Ascending aorta (tissue), 2 donors: ENCODE measurements at regions not wholly inside any gene's neighbourhood (a gene's known extent, or its start where the extent isn't known, plus 50 kb on each side); places are given as distances from the start of the nearest gene placed in this dataset.

Experiments used
- DNase-seq, 2 donors: peaks; one replicate each; pipeline ENCODE4 v3.0.0-alpha.2; 2019; ENCODE audit warnings: low spot score in 2 of 2
- H3K27ac ChIP-seq, 2 donors: fragments of 200-600 bp; sonication (generic); one replicate each; pipeline ENCODE4 v1.5.1; 2016 to 2017; ENCODE audit warnings: mild to moderate bottlenecking in 1 of 2
- H3K27me3 ChIP-seq: fragments of 200-600 bp; sonication (generic); one replicate; pipeline ENCODE4 v1.5.1; 2017
- H3K36me3 ChIP-seq, 2 donors: fragments of 200-600 bp; sonication (generic); one replicate each; pipeline ENCODE4 v1.5.1; 2016
- H3K4me1 ChIP-seq, 2 donors: fragments of 200-600 bp; sonication (generic); one replicate each; pipeline ENCODE4 v1.5.1; 2016 to 2017; ENCODE audit warnings: mild to moderate bottlenecking in 1 of 2
- H3K4me3 ChIP-seq, 2 donors: fragments of 200-600 bp; sonication (generic); one replicate each; pipeline ENCODE4 v1.5.1; 2016 to 2017; ENCODE audit warnings: mild to moderate bottlenecking in 1 of 2
- H3K9me3 ChIP-seq, 2 donors: fragments of 200-600 bp; sonication (generic); one replicate each; pipeline ENCODE4 v1.5.1; 2016
- intact Hi-C: fragments of 100-400 bp; cut with DNase I; formaldehyde crosslinking; loops from one replicate; pipeline ENCODE4 v1.15.1; 2023
- TF ChIP-seq, protein P1 (sequence below), 3 experiments: fragments of 200-600 bp in 2 of 3; fragments of 450-650 bp in 1 of 3; sonication (generic) in 2 of 3; IDR thresholded peaks; one replicate each; pipeline ENCODE4 v1.5.1; 2016 to 2019; ENCODE audit warnings: antibody characterized with exemption in 3 of 3, mild to moderate bottlenecking in 1 of 3, moderate library complexity in 1 of 3

DNA sequence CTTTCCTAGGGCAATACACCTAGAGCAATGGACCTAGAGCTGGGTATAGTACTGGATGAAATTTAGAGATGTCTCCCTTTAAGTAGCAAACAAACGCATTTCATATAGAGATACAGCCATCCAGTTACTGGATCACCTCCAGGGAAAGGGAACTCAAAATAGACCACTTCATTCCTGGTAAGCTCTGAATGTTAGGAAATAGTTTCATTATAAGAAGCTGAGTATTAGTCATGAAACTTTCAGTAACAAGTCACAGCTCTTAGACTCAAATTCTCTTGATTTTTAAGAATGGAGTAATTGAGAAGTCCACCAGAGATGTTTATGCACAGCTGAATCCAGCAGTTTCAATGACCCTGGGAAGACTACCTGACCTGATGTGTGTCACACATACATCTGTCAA, 221.9 kb downstream of the FAM76B start:
- Histone ChIP-seq H3K4me3 (no peak overlapping the region), H3K27ac (peak overlapping the region; percentile 65 to 74)
- intact Hi-C loops, result loop anchor here (5.0 to 10.0 kb wide), 3 partner anchors 135 to 483 kb away; partner anchors contain the start of genes ENDOD1 and SESN3

DNA sequence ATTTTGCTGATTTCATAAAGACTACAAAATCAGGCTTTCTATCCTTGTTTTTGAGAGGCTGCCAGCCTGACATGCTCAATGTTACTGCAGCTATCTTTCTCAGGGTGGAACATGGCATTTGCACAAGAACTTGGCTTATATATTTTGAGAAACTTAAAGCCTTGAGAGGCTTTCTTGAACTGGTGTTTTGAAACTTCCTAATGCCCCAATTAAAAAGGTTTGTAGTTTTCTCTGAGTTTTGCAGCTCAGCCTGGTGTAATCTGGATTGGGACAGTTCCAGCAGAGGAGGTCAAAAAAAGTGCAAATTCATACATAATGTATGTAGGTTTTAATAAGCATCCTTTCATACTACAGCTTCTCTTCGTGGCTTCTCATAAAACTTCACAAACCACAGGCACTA, 223.4 kb downstream of the FAM76B start:
- intact Hi-C loops, result loop anchor here (5.0 to 10.0 kb wide), 3 partner anchors 136 to 481 kb away; partner anchors contain the start of genes ENDOD1 and SESN3
- Histone ChIP-seq H3K9me3 (peaks cover 0 to 8% of the 10 kb centered on the region in 2 donors), H3K27ac (peak overlapping the region; percentile 32 to 33), H3K36me3 (no peaks in the 10 kb centered on the region), H3K27me3 (no peaks in the 10 kb centered on the region), H3K4me1 (peaks cover 7 to 43% of the 10 kb centered on the region in 2 donors), H3K4me3 (no peak overlapping the region)
- TF ChIP-seq, protein P1, sequence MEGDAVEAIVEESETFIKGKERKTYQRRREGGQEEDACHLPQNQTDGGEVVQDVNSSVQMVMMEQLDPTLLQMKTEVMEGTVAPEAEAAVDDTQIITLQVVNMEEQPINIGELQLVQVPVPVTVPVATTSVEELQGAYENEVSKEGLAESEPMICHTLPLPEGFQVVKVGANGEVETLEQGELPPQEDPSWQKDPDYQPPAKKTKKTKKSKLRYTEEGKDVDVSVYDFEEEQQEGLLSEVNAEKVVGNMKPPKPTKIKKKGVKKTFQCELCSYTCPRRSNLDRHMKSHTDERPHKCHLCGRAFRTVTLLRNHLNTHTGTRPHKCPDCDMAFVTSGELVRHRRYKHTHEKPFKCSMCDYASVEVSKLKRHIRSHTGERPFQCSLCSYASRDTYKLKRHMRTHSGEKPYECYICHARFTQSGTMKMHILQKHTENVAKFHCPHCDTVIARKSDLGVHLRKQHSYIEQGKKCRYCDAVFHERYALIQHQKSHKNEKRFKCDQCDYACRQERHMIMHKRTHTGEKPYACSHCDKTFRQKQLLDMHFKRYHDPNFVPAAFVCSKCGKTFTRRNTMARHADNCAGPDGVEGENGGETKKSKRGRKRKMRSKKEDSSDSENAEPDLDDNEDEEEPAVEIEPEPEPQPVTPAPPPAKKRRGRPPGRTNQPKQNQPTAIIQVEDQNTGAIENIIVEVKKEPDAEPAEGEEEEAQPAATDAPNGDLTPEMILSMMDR (IDR thresholded peaks at IDR 0.05), result no peak
- DNase-seq, result no peak

More for the DNA sequence above, 221.9 kb downstream of the FAM76B start:
- TF ChIP-seq, protein P1 (IDR thresholded peaks at IDR 0.05), result no peak
- no peak for DNase-seq
- no peaks in the 10 kb centered on the region for H3K36me3 ChIP-seq
- peaks cover 0 to 8% of the 10 kb centered on the region in 2 donors for H3K9me3 ChIP-seq
- no peaks in the 10 kb centered on the region for H3K27me3 ChIP-seq
- peaks cover 7 to 43% of the 10 kb centered on the region in 2 donors for H3K4me1 ChIP-seq

DNA sequence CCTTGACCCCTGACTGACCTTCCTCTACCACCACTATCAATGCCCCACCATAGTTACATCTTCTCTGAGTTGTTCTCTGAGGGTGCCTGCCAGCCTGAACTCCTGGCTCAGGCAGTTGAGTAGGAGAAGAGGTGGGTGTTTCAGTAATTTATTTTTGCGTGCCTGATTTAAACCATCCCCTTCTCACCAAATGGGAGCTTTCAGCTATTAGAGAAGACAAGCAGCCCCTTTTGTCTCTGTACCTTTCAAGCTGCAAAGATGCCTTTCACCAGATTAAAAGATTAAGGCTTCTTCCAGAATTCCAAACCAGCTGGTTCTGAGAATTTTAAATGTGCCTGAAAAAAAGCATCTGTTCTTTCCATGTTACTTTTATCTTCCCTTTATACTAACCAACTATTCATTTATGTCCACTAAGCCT, 223.8 kb downstream of the FAM76B start:
- Histone ChIP-seq H3K4me3 (no peak overlapping the region), H3K27me3 (no peaks in the 10 kb centered on the region), H3K36me3 (no peaks in the 10 kb centered on the region), H3K4me1 (peaks cover 7 to 43% of the 10 kb centered on the region in 2 donors), H3K27ac (peak overlapping the region; percentile 32 to 33), H3K9me3 (peaks cover 0 to 8% of the 10 kb centered on the region in 2 donors)
- intact Hi-C loops, result loop anchor here (5.0 to 10.0 kb wide), 3 partner anchors 137 to 481 kb away; partner anchors contain the start of genes ENDOD1 and SESN3
- no peak for DNase-seq
- TF ChIP-seq, protein P1 (IDR thresholded peaks at IDR 0.05), result no peak

DNA sequence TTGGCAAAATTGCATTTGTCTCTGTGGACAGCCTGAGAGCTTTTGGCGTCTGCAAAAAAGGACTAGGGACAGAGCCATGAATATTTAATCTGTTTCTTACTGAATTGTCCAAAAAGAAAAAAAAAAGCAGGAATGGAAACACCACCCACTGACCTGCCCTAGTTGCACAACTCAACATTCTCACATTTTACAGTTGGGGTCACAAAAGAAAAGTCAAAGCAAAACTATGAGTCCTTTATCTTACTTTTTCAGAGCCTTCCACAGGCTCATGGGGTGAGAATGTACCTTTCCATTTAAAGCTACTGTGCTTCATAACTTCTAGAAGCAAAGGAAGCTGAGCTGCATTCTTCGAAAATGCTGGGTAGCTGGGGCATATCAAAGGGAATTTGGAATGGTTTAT, 225.7 kb downstream of the FAM76B start:
- no peaks in the 10 kb centered on the region for H3K9me3 ChIP-seq
- no peaks in the 10 kb centered on the region for H3K36me3 ChIP-seq
- TF ChIP-seq, protein P1 (IDR thresholded peaks at IDR 0.05), result no peak
- no peak for DNase-seq
- H3K27me3 ChIP-seq, result no peaks in the 10 kb centered on the region
- no peak overlapping the region for H3K4me3 ChIP-seq
- H3K27ac ChIP-seq, result peak overlapping the region; percentile 12 to 48
- peaks cover 7 to 55% of the 10 kb centered on the region in 2 donors for H3K4me1 ChIP-seq
- intact Hi-C loops, result loop anchor here (10.0 kb wide), 1 partner anchor 479 kb away; the partner anchor contains the start of gene ENDOD1

DNA sequence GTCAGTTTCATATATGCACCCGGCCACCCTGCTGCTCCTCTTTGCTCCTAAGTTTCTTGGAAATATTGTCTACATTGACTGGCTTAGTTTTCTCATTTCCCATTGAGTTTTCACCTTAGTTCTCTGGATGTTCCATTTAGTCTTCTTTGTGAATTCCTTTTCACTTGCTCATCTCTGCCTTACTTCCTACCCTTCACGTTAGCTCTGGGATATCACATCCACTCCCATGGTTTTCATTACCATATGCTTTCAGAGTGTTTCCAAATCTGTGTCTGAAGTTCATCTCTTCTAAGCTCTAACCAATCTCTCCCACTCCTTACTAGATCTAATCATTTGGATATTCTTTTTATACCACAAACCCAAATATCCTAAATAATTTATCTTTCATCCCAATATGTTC, 226.4 kb downstream of the FAM76B start:
- TF ChIP-seq, protein P1 (IDR thresholded peaks at IDR 0.05), result no peak
- H3K27ac ChIP-seq, result no peak overlapping the region

More for the DNA sequence above, 226.4 kb downstream of the FAM76B start:
- DNase-seq, result no peak
- H3K27me3 ChIP-seq, result no peaks in the 10 kb centered on the region
- no peak overlapping the region for H3K4me3 ChIP-seq
- H3K36me3 ChIP-seq, result no peaks in the 10 kb centered on the region
- no peaks in the 10 kb centered on the region for H3K9me3 ChIP-seq
- H3K4me1 ChIP-seq, result peaks cover 7 to 49% of the 10 kb centered on the region in 2 donors
- intact Hi-C loops, result loop anchor here (10.0 kb wide), 1 partner anchor 478 kb away; the partner anchor contains the start of gene ENDOD1
